ENCODE measurements at regions not wholly inside any gene's neighbourhood (a gene's known extent, or its start where the extent isn't known, plus 50 kb on each side); places are given as distances from the start of the nearest gene placed in this dataset.
"Not testable (repeated sequence)": the region's sequence is repeated elsewhere in the genome, so short reads cannot be mapped to it uniquely, and the experiment has no call there.

GRCh38 chr16:76705892-76706291 is 428.7 kb downstream of the CNTNAP4 start:
- no peak for ATAC-seq (ENCODE audit: poor library complexity)
- intact Hi-C loops (cut with DNase I): no loop called here
- DNase-seq: no peak

- DNase-seq: no peak
- no peak for ATAC-seq (ENCODE audit: poor library complexity)
- intact Hi-C loops (cut with DNase I): no loop called here
These were observed 436.0 kb downstream of the CNTNAP4 start for GRCh38 chr16:76713191-76713590.

GRCh38 chr16:76716251-76716650 is 439.1 kb downstream of the CNTNAP4 start:
- intact Hi-C loops (cut with DNase I); DNase-seq; ATAC-seq (ENCODE audit: poor library complexity): not testable (repeated sequence)

GRCh38 chr16:76724181-76724580 is 447.0 kb downstream of the CNTNAP4 start:
- ATAC-seq (ENCODE audit: poor library complexity) (no peak), DNase-seq (no peak)
- intact Hi-C loops (cut with DNase I): no loop called here

GRCh38 chr16:76729525-76729924 is 452.3 kb downstream of the CNTNAP4 start:
- DNase-seq (no peak), ATAC-seq (ENCODE audit: poor library complexity) (no peak)
- intact Hi-C loops (cut with DNase I): no loop called here

GRCh38 chr16:76732894-76733293 is 455.7 kb downstream of the CNTNAP4 start:
- intact Hi-C loops (cut with DNase I): no loop called here
- DNase-seq (no peak), ATAC-seq (ENCODE audit: poor library complexity) (no peak)

- intact Hi-C loops (cut with DNase I): no loop called here
- ATAC-seq (ENCODE audit: poor library complexity) (no peak), DNase-seq (no peak)
These were observed 449.4 kb upstream of the MON1B start for GRCh38 chr16:76741623-76742022.

GRCh38 chr16:76748461-76749348 is 442.3 kb upstream of the MON1B start:
- DNase-seq: no peak
- no peak for ATAC-seq (ENCODE audit: poor library complexity)
- intact Hi-C loops (cut with DNase I): no loop called here

- DNase-seq: no peak
- intact Hi-C loops (cut with DNase I): no loop called here
- ATAC-seq (ENCODE audit: poor library complexity): no peak
These were observed 441.1 kb upstream of the MON1B start for GRCh38 chr16:76749780-76750375.

- DNase-seq: no peak
- ATAC-seq (ENCODE audit: poor library complexity): no peak
- intact Hi-C loops (cut with DNase I): no loop called here
These were observed 435.5 kb upstream of the MON1B start for GRCh38 chr16:76755496-76755895.

- no peak for DNase-seq
- intact Hi-C loops (cut with DNase I): no loop called here
- ATAC-seq (ENCODE audit: poor library complexity): no peak
These were observed 434.6 kb upstream of the MON1B start for GRCh38 chr16:76756423-76756822.

- intact Hi-C loops (cut with DNase I): no loop called here
- ATAC-seq (ENCODE audit: poor library complexity) (no peak), DNase-seq (no peak)
These were observed 434.0 kb upstream of the MON1B start for GRCh38 chr16:76756951-76757350.

GRCh38 chr16:76766538-76766937 is 424.5 kb upstream of the MON1B start:
- intact Hi-C loops (cut with DNase I): no loop called here
- ATAC-seq (ENCODE audit: poor library complexity) (no peak), DNase-seq (no peak)

GRCh38 chr16:76768316-76768715 is 422.7 kb upstream of the MON1B start:
- ATAC-seq (ENCODE audit: poor library complexity) (no peak), DNase-seq (no peak)
- intact Hi-C loops (cut with DNase I): no loop called here

- no peak for ATAC-seq (ENCODE audit: poor library complexity)
- intact Hi-C loops (cut with DNase I): no loop called here
- DNase-seq: no peak
These were observed 422.0 kb upstream of the MON1B start for GRCh38 chr16:76768948-76769347.

GRCh38 chr16:76771216-76771615 is 419.8 kb upstream of the MON1B start:
- no peak for DNase-seq
- intact Hi-C loops (cut with DNase I): no loop called here
- ATAC-seq (ENCODE audit: poor library complexity): no peak

GRCh38 chr16:76777721-76778465 is 413.1 kb upstream of the MON1B start:
- DNase-seq: no peak
- intact Hi-C loops (cut with DNase I): no loop called here
- no peak for ATAC-seq (ENCODE audit: poor library complexity)

GRCh38 chr16:76780556-76780955 is 410.4 kb upstream of the MON1B start:
- ATAC-seq (ENCODE audit: poor library complexity): no peak

GRCh38 chr16:76784530-76784929 is 406.5 kb upstream of the MON1B start:
- no peak for DNase-seq
- ATAC-seq (ENCODE audit: poor library complexity): no peak
- intact Hi-C loops (cut with DNase I): no loop called here

More at GRCh38 chr16:76780556-76780955, 410.4 kb upstream of the MON1B start:
- intact Hi-C loops (cut with DNase I): no loop called here
- DNase-seq: no peak

GRCh38 chr16:76787394-76787793 is 403.6 kb upstream of the MON1B start:
- no peak for ATAC-seq (ENCODE audit: poor library complexity)
- intact Hi-C loops (cut with DNase I): no loop called here

More at GRCh38 chr16:76787394-76787793, 403.6 kb upstream of the MON1B start:
- DNase-seq: no peak
